Activated CD4-positive, alpha-beta T cell treated with anti-CD3 and anti-CD28 coated beads, Interleukin-2, amount 50 U/mL, for 48 hours (primary cell): ENCODE measurements at regions not wholly inside any gene's neighbourhood (a gene's known extent, or its start where the extent isn't known, plus 50 kb on each side); places are given as distances from the start of the nearest gene placed in this dataset.
"Not testable (repeated sequence)": the region's sequence is repeated elsewhere in the genome, so short reads cannot be mapped to it uniquely, and the experiment has no call there.

Source experiments
- DNase-seq, 2 experiments: peaks; one replicate each; pipeline ENCODE4 v3.0.0-alpha.2; 2020

- no peak for DNase-seq
Observed at GRCh38 chr13:86426437-86426836, 627.2 kb upstream of the SLITRK6 start.

- no peak for DNase-seq
Observed at GRCh38 chr13:86429756-86430155, 630.5 kb upstream of the SLITRK6 start.

DNA sequence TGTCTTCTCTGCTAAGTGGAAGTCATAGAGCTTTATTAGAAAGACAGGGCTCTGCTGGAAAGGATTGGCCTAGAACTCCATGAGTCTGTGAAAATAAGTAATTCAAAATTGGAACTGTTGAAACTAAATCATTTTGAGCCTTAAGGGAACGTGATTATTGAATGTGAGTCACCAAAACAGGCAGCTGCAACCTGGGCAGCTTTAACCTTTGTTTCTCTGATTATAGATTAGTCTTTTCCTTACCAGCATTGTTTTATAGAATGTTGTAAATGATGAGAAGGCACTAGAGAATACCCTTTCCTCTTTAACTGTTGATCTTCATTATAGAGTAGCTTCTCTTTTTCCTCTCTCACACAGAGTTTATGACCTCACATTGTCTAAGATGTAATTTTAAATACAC lies 638.8 kb upstream of the SLITRK6 start:
- DNase-seq = no peak

GRCh38 chr13:86445206-86445605 lies 646.0 kb upstream of the SLITRK6 start:
- DNase-seq = no peak

- no peak for DNase-seq
Observed at GRCh38 chr13:86445672-86446071, 646.5 kb upstream of the SLITRK6 start.

DNA sequence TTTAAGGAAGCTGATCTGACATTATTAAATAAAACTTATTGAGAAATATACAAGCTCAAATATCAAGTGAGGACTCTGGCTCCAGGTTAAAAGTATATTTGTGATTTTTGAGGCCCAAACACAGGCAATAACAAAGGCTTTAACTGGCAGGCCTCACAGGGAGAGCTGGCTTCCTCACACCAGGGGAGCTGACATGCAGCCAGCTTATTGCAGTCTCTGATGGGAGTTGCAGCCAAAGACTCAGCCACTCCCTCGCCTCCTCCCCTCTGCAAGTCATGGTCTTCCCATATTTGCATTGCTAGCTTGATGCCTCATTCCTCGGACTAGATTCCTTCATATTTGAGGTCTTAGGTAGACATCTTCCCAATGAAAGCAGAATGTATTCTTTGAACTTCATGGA lies 647.1 kb upstream of the SLITRK6 start:
- DNase-seq = no peak

DNA sequence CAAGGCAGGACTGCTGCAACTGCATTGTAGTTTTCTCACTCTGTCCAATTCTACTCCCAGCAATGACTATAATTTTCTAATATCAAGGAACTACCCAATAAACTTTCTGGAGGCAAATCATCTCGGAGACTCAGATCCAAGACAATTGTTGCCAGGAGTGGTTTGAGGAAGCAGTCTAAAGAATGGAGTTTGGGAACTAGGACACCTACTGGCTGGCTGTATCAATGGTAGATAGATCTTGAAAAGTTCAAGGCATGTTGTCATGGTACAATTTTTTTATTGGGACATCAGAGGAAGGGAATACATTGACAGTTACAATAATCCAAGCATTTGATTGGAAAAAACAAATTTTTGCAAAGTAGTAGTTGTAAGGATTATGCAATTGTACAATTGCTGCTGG lies 648.3 kb upstream of the SLITRK6 start:
- DNase-seq = no peak

GRCh38 chr13:86462011-86462410 lies 662.8 kb upstream of the SLITRK6 start:
- DNase-seq = no peak

GRCh38 chr13:86464193-86464592 lies 665.0 kb upstream of the SLITRK6 start:
- DNase-seq = no peak

- DNase-seq = no peak
Observed at GRCh38 chr13:86474971-86475370, 675.8 kb upstream of the SLITRK6 start.

- DNase-seq = no peak
Observed at GRCh38 chr13:86476656-86477055, 677.4 kb upstream of the SLITRK6 start.

- DNase-seq = no peak
Observed at GRCh38 chr13:86486582-86486981, 687.4 kb upstream of the SLITRK6 start.

- DNase-seq = no peak
Observed at GRCh38 chr13:86491121-86491520, 691.9 kb upstream of the SLITRK6 start.

DNA sequence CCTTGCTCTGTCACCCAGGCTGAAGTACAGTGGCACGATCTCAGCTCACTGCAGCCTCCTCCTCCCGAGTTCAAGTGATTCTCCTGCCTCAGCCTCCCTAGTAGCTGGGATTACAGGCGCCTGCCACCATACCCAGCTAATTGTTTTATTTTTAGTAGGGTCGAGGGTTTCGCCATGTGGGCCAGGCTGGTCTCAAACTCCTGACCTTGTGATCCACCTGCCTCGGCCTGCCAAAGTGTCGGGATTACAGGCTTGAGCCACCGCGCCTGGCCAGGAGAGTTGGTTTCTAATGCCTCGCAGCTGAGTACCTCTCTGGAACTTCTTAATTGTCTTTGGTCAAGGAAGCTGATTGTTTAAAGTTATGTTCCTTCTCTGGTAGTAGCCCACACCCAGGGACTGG lies 702.7 kb upstream of the SLITRK6 start:
- not testable (repeated sequence) for DNase-seq

DNA sequence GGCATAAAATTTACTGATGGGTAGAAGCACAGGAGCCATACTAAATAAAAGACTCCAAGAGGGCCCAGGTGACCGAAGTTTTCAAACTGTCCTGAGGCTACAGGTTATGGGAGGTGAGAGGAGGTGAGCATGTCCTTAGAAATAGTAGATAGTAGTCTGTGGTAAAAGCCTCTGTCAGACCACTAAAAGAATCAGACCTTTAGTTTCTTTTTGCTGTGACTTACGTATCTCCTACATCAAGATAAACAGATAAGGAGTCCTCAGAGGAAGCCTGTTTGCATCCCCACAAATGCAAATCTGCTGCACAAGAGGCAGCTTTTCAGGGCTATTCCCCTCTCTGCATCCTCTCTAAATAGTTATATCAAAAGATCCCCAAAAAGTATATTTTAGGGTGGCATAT lies 711.6 kb upstream of the SLITRK6 start:
- DNase-seq = no peak

GRCh38 chr13:86541461-86541860 lies 742.2 kb upstream of the SLITRK6 start:
- no peak for DNase-seq

- DNase-seq = no peak
Observed at GRCh38 chr13:86554066-86554465, 754.8 kb upstream of the SLITRK6 start.

DNA sequence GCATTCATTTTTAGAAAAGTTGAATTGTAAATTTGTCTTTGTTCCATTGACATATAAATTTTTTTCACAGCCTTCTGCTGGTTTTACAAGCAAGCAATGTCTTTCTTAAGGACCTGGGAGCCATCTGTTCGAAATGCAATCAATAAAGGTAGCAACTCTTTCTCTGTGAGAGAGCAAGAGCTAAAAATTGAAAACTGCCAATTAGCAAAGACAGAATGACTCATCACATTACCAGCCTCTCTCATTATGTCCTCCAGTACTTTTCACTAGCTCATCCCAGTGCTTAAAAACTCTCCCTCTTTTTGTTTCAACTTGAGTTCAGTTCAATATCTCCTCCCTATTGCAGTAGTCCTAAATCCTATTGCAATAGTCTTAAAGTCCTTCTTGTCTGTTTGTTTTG lies 760.7 kb upstream of the SLITRK6 start:
- DNase-seq = no peak

DNA sequence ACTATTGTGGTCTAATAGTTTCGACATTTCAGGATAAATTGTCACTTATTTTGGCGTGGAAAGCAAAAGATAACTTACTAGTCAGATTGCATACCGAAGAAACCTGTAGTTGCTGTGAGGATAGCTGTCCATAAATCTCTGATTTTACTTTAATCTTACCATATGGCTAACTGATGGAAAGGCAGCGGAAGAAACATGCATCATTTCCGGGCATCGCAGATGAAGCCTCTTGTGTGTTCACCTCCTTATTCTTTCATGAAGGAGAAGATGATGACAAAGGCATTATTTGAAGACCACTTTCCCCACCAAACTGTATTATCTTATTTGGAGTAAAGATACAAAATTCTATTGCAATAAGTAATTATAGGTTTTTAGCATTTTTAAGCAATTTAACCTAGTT lies 763.6 kb upstream of the SLITRK6 start:
- DNase-seq = no peak

DNA sequence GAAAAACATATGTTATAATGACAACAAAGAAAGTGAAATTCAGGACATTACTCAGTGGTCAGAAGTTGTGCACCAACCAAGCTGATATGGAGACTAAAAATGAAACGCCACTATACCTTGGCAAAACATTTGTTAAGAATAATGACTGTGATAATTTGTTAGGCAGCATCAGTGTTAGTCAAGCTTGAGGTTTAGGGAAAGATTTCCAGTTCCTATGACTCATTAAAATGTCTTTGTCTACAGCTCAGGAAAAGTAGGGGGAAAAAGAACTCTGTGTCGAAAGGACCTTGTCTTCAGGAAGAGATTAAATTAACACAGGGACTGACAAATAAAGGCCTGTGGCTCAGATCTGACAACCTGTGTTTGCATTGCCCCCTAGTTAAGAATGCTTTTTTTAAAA lies 764.1 kb upstream of the SLITRK6 start:
- DNase-seq = no peak

DNA sequence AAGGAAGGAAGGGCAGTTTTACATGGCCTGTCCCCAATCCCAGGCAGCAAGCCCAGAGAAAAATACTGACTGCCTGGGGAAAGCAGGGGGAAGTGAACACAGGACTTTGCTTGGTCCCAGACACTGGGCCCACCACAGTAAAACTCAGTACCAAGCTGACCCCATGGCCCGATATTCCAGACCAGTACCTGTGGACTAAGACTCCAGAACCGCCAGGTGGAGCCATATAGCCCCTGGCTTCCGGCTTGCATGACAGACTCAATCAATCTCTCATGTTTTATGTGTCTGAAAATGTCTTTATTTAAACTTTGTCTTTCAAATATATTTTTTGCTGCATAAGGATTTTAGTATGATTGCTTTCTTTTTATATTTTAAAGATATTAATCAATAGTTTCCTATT lies 767.9 kb upstream of the SLITRK6 start:
- no peak for DNase-seq

GRCh38 chr13:86569119-86569518 lies 769.9 kb upstream of the SLITRK6 start:
- DNase-seq = no peak

DNA sequence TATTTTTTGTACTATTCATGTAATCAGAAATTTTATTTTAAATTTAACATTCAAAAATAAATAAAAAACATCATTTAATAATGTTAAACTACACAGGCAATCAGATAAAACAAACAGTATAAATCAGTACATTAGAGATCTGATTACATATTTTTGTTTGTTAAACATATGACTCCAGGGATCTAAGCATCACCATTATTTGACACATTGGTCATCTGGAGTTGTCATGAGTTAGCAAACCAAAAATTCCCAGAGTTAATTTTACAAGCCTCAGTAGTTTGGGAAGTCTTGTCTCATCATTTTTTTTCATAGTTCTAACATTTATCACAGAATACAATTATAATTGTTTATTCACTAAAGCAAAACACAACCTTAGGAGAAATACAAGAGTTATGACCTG lies 770.8 kb upstream of the SLITRK6 start:
- no peak for DNase-seq

DNA sequence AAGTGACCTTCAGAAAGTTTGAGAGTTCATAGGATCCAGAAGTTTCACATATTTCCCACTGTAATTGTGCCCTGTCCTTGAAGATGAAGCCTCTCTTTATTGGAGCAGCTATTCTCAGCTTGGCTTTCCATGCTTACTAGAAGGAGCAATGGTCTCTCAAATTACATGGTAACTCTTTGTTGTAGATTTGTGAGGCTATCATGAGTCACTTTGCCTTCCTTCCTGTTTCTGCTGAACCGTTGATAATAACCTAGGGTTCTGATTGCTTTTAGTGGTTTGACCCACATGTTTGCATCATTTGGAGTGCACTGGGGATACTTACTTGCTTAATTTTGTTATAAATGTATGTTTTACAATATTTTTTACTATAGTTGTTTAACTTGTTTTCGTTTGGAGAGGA lies 772.9 kb upstream of the SLITRK6 start:
- DNase-seq = no peak

- no peak for DNase-seq
Observed at GRCh38 chr13:86579662-86580061, 780.4 kb upstream of the SLITRK6 start.

DNA sequence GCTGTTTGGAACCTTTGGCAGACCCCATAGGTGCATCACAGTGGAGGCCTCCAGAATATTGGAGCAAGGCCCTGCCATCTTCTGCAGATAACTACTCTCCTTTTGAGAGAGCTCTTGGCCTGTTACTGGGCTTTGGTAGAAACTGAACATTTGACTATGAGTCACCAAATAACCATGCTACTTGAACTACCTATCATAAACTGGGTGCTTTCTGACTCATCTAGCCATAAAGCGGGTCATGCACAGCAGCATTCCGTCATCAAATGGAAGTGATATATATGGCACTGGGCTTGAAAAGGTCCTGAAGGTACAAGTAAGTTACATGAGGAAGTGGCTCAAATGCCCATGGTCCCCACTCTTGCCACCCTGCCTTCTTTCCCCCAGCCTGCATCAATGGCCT lies 782.5 kb upstream of the SLITRK6 start:
- DNase-seq = no peak
